Stimulated activated CD4-positive, alpha-beta T cell treated with anti-CD3 and anti-CD28 coated beads, TNF-alpha, amount 100 ng/mL, for 48 hours (primary cell): ENCODE measurements at regions not wholly inside any gene's neighbourhood (a gene's known extent, or its start where the extent isn't known, plus 50 kb on each side); places are given as distances from the start of the nearest gene placed in this dataset.

Source experiments
- DNase-seq, 3 donors: peaks; one replicate each; pipeline ENCODE4 v3.0.0-alpha.2; 2020; ENCODE audit warnings: low read depth in 3 of 3

GRCh38 chr1:105795741-105796140, 1260.7 kb upstream of the PRMT6 start:
- DNase-seq: no peak

- DNase-seq: no peak
Observed at GRCh38 chr1:105830571-105831146, 1225.8 kb upstream of the PRMT6 start.

- DNase-seq: no peak
Observed at GRCh38 chr1:105838071-105838470, 1218.4 kb upstream of the PRMT6 start.

- DNase-seq: no peak
Observed at GRCh38 chr1:105865546-105865945, 1190.9 kb upstream of the PRMT6 start.

GRCh38 chr1:105872817-105873216, 1183.7 kb upstream of the PRMT6 start:
- DNase-seq: no peak

GRCh38 chr1:105874621-105875020, 1181.9 kb upstream of the PRMT6 start:
- no peak for DNase-seq

GRCh38 chr1:105886309-105886708, 1170.2 kb upstream of the PRMT6 start:
- DNase-seq: no peak

GRCh38 chr1:105891308-105891707, 1165.2 kb upstream of the PRMT6 start:
- DNase-seq: no peak

GRCh38 chr1:105894006-105894405, 1162.5 kb upstream of the PRMT6 start:
- no peak for DNase-seq

- DNase-seq: no peak
Observed at GRCh38 chr1:105909811-105910210, 1146.7 kb upstream of the PRMT6 start.

- DNase-seq: no peak
Observed at GRCh38 chr1:105914403-105914802, 1142.1 kb upstream of the PRMT6 start.

- DNase-seq: no peak
Observed at GRCh38 chr1:105934806-105935205, 1121.7 kb upstream of the PRMT6 start.

- no peak for DNase-seq
Observed at GRCh38 chr1:105964879-105965278, 1091.6 kb upstream of the PRMT6 start.

GRCh38 chr1:105997516-105997915, 1059.0 kb upstream of the PRMT6 start:
- DNase-seq: no peak

GRCh38 chr1:106022312-106022902, 1034.1 kb upstream of the PRMT6 start:
- DNase-seq: no peak

GRCh38 chr1:106027871-106028270, 1028.6 kb upstream of the PRMT6 start:
- no peak for DNase-seq

- no peak for DNase-seq
Observed at GRCh38 chr1:106037526-106037925, 1018.9 kb upstream of the PRMT6 start.

GRCh38 chr1:106038260-106038659, 1018.2 kb upstream of the PRMT6 start:
- no peak for DNase-seq

- DNase-seq: no peak
Observed at GRCh38 chr1:106043971-106044370, 1012.5 kb upstream of the PRMT6 start.

GRCh38 chr1:106047210-106047609, 1009.3 kb upstream of the PRMT6 start:
- DNase-seq: no peak

- no peak for DNase-seq
Observed at GRCh38 chr1:106049595-106049994, 1006.9 kb upstream of the PRMT6 start.

- no peak for DNase-seq
Observed at GRCh38 chr1:106055855-106056254, 1000.6 kb upstream of the PRMT6 start.

GRCh38 chr1:106061586-106062495, 994.6 kb upstream of the PRMT6 start:
- DNase-seq: no peak
